IMR-90 (cell line): ENCODE measurements at regions not wholly inside any gene's neighbourhood (a gene's known extent, or its start where the extent isn't known, plus 50 kb on each side); places are given as distances from the start of the nearest gene placed in this dataset.

Experiments
- ATAC-seq: fragments of 200-7000 bp; cut with Tn5 transposase; 2 replicates; pipeline ENCODE4 v1.9.1; 2020; ENCODE audit warnings: low read depth, mild to moderate bottlenecking, moderate library complexity
- BruUV-seq: library from RNA; stranded (reverse); fragments of 400-500 nt; replicated peaks from 2 replicates; lab custom pipeline; 2021; lab: Mats Ljungman, UMichigan
- CTCF ChIA-PET: fragments of 300-600 bp; formaldehyde crosslinking; extraction: SDS; loops from one replicate; lab custom pipeline; 2021; ENCODE audit warnings: antibody characterized with exemption; lab: Yijun Ruan, JAX
- POLR2A ChIA-PET: fragments of 300-600 bp; sonication (Branson Sonifier 250); formaldehyde crosslinking; loops from one replicate; lab custom pipeline; 2022; ENCODE audit warnings: antibody characterized with exemption; ENCODE audit not compliant: unreplicated experiment; lab: Charles Lee
- DNase-seq: peaks from one replicate; pipeline ENCODE4 v3.0.0; 2013
- H2AFZ ChIP-seq: replicated peaks from 2 replicates; pipeline ENCODE3; 2013; ENCODE audit warnings: low read length, mild to moderate bottlenecking; ENCODE audit not compliant: poor library complexity
- H2AK5ac ChIP-seq: 2 replicates; pipeline ENCODE4 v1.6.1; 2013; ENCODE audit warnings: low read depth, low read length, inconsistent platforms
- H2AK9ac ChIP-seq: replicated peaks from 2 replicates; pipeline ENCODE3; 2013; ENCODE audit warnings: mild to moderate bottlenecking, low read depth, low read length, moderate library complexity; ENCODE audit not compliant: poor library complexity
- H2BK120ac ChIP-seq: 2 replicates; pipeline ENCODE4 v1.6.1; 2013; ENCODE audit warnings: low read depth, low read length, inconsistent platforms
- H2BK15ac ChIP-seq: 3 replicates; pipeline ENCODE4 v1.6.1; 2013; ENCODE audit warnings: low read depth, low read length, inconsistent platforms
- H2BK20ac ChIP-seq: 2 replicates; pipeline ENCODE4 v1.6.1; 2013; ENCODE audit warnings: low read depth, mild to moderate bottlenecking, inconsistent platforms, low read length, moderate library complexity
- H2BK5ac ChIP-seq: 2 replicates; pipeline ENCODE4 v1.6.1; 2013; ENCODE audit warnings: mild to moderate bottlenecking, low read depth, low read length, inconsistent platforms; ENCODE audit not compliant: poor library complexity, severe bottlenecking
- H3K14ac ChIP-seq: replicated peaks from 2 replicates; pipeline ENCODE4 v1.6.1; 2013; ENCODE audit warnings: low read depth, low read length, inconsistent platforms
- H3K18ac ChIP-seq: 2 replicates; pipeline ENCODE4 v1.6.1; 2013; ENCODE audit warnings: low read depth, low read length, control low read depth
- H3K23ac ChIP-seq: 2 replicates; pipeline ENCODE4 v1.6.1; 2013; ENCODE audit warnings: low read depth, low read length, inconsistent platforms
- H3K27ac ChIP-seq: 2 replicates; pipeline ENCODE4 v1.5.1; 2013; ENCODE audit warnings: mild to moderate bottlenecking, control low read depth, low read length; ENCODE audit not compliant: insufficient read depth
- H3K27me3 ChIP-seq: 2 replicates; pipeline ENCODE4 v1.6.1; 2013; ENCODE audit warnings: low read length; ENCODE audit not compliant: control insufficient read depth, insufficient read depth
- H3K36me3 ChIP-seq: 2 replicates; pipeline ENCODE4 v1.6.1; 2013; ENCODE audit warnings: low read length, mixed read lengths; ENCODE audit not compliant: control insufficient read depth, insufficient read depth
- H3K4ac ChIP-seq: 2 replicates; pipeline ENCODE4 v1.6.1; 2013; ENCODE audit warnings: low read depth, low read length, inconsistent platforms
- H3K4me1 ChIP-seq: 2 replicates; pipeline ENCODE4 v1.6.1; 2013; ENCODE audit warnings: low read length, mixed read lengths; ENCODE audit not compliant: control insufficient read depth, insufficient read depth
- H3K4me2 ChIP-seq: 2 replicates; pipeline ENCODE4 v1.6.1; 2013; ENCODE audit warnings: low read depth, mild to moderate bottlenecking, control low read depth, low read length, moderate library complexity
- H3K4me3 ChIP-seq: 2 replicates; pipeline ENCODE4 v1.5.1; 2013; ENCODE audit warnings: low read depth, mild to moderate bottlenecking, control low read depth, low read length, moderate library complexity; ENCODE audit not compliant: insufficient read depth
- H3K56ac ChIP-seq: 2 replicates; pipeline ENCODE4 v1.6.1; 2013; ENCODE audit warnings: low read length, inconsistent platforms; ENCODE audit not compliant: insufficient read depth; ENCODE audit errors: extremely low read depth
- H3K79me1 ChIP-seq, 2 experiments: 2 replicates each; pipeline ENCODE4 v1.6.1; 2013; ENCODE audit warnings: low read length in 2 of 2, inconsistent platforms in 1 of 2, low read depth in 1 of 2
- H3K9ac ChIP-seq: 2 replicates; pipeline ENCODE4 v1.6.1; 2013; ENCODE audit warnings: low read depth, low read length, control low read depth
- H3K9me1 ChIP-seq: 2 replicates; pipeline ENCODE4 v1.6.1; 2013; ENCODE audit warnings: low read length, inconsistent platforms; ENCODE audit not compliant: insufficient read depth
- H3K9me3 ChIP-seq: 2 replicates; pipeline ENCODE4 v1.6.1; 2013; ENCODE audit warnings: low read length; ENCODE audit not compliant: control insufficient read depth, insufficient read depth
- H4K20me1 ChIP-seq: 2 replicates; pipeline ENCODE4 v1.6.1; 2013; ENCODE audit warnings: low read length, inconsistent platforms; ENCODE audit not compliant: insufficient read depth
- H4K5ac ChIP-seq: 2 replicates; pipeline ENCODE4 v1.6.1; 2013; ENCODE audit warnings: mild to moderate bottlenecking, low read depth, low read length, control low read depth
- H4K8ac ChIP-seq, 2 experiments: 2 replicates each; pipeline ENCODE4 v1.6.1; 2013; ENCODE audit warnings: low read depth in 2 of 2, low read length in 2 of 2, control low read depth in 1 of 2, inconsistent platforms in 1 of 2
- H4K91ac ChIP-seq: 2 replicates; pipeline ENCODE4 v1.6.1; 2013; ENCODE audit warnings: low read depth, low read length, inconsistent platforms; ENCODE audit not compliant: insufficient read depth
- BHLHE40 ChIP-seq: fragments of 150-350 bp; IDR thresholded peaks from 2 replicates; pipeline ENCODE4 v1.6.1; 2016; ENCODE audit warnings: mild to moderate bottlenecking, low read depth, low read length
- CEBPB ChIP-seq: IDR thresholded peaks from 2 replicates; pipeline ENCODE4 v1.6.1; 2012; ENCODE audit warnings: low read depth, low read length, improper control_type of control experiment
- CHD1 ChIP-seq: IDR thresholded peaks from 2 replicates; pipeline ENCODE4 v1.6.1; 2012; ENCODE audit warnings: low read depth, low read length, improper control_type of control experiment
- FOS ChIP-seq: fragments of 150-350 bp; IDR thresholded peaks from 2 replicates; pipeline ENCODE4 v1.6.1; 2016; ENCODE audit warnings: low read depth, low read length
- MAFK ChIP-seq: IDR thresholded peaks from 2 replicates; pipeline ENCODE4 v1.6.1; 2012; ENCODE audit warnings: low read depth, low read length, improper control_type of control experiment
- MAZ ChIP-seq: IDR thresholded peaks from 2 replicates; pipeline ENCODE4 v1.6.1; 2012; ENCODE audit warnings: low read depth, mild to moderate bottlenecking, low read length, improper control_type of control experiment, moderate library complexity, borderline replicate concordance
- MXI1 ChIP-seq: IDR thresholded peaks from 2 replicates; pipeline ENCODE4 v1.6.1; 2012; ENCODE audit warnings: low read depth, mild to moderate bottlenecking, low read length, moderate library complexity, borderline replicate concordance
- NFE2L2 ChIP-seq: fragments of 150-350 bp; IDR thresholded peaks from 2 replicates; pipeline ENCODE4 v1.6.1; 2016; ENCODE audit warnings: low read depth, mild to moderate bottlenecking, low read length
- POLR2A ChIP-seq: IDR thresholded peaks from 2 replicates; pipeline ENCODE4 v1.6.1; 2012; ENCODE audit warnings: mild to moderate bottlenecking, low read depth, low read length
- RAD21 ChIP-seq: IDR thresholded peaks from 2 replicates; pipeline ENCODE4 v1.6.1; 2012; ENCODE audit warnings: low read length, improper control_type of control experiment
- RCOR1 ChIP-seq: IDR thresholded peaks from 2 replicates; pipeline ENCODE4 v1.6.1; 2012; ENCODE audit warnings: mild to moderate bottlenecking, low read length, improper control_type of control experiment; ENCODE audit not compliant: insufficient replicate concordance
- RFX5 ChIP-seq: IDR thresholded peaks from 2 replicates; pipeline ENCODE4 v1.8.0; 2012; ENCODE audit warnings: low read depth, mild to moderate bottlenecking, low read length, moderate library complexity
- SMC3 ChIP-seq: fragments of 150-350 bp; IDR thresholded peaks from 2 replicates; pipeline ENCODE4 v1.6.1; 2016; ENCODE audit warnings: low read depth, mild to moderate bottlenecking, antibody characterized with exemption, low read length, moderate library complexity
- WGBS, 2 experiments: methylation state at CpG; one replicate each; pipeline versions ENCODE4 v1.1.5 to v1.1.7; 2013; ENCODE audit warnings: missing lambda C conversion rate in 2 of 2; ENCODE audit not compliant: insufficient read length in 1 of 2; ENCODE audit errors: extremely low coverage in 2 of 2; 5-methylcytosine and 5-hydroxymethylcytosine counted together
- dilution Hi-C: fragments of 300-500 bp; cut with HindIII; formaldehyde crosslinking; loops from one replicate; pipeline ENCODE4 v1.14.3; 2018; ENCODE audit warnings: low sequenced_read_pairs; ENCODE audit not compliant: unreplicated experiment
- in situ Hi-C: fragments of 300-500 bp; cut with MboI; formaldehyde crosslinking; loops from 3 replicates; pipeline ENCODE4 v1.14.3; 2019; ENCODE audit warnings: low sequenced_read_pairs, inconsistent platforms, mixed read lengths
- intact Hi-C: fragments of 100-400 bp; cut with micrococcal nuclease; formaldehyde crosslinking; loops from 2 replicates; pipeline ENCODE4 v1.10.0; 2022
- TF ChIP-seq, protein P1 (sequence below): fragments of 150-350 bp; IDR thresholded peaks from 2 replicates; pipeline ENCODE4 v1.6.1; 2017; ENCODE audit warnings: mild to moderate bottlenecking, antibody characterized with exemption, low read length, low read depth
- TF ChIP-seq, protein P2 (sequence below): fragments of 150-350 bp; IDR thresholded peaks from 2 replicates; pipeline ENCODE4 v1.6.1; 2016; ENCODE audit warnings: low read depth, mild to moderate bottlenecking, low read length, moderate library complexity, borderline replicate concordance
- TF ChIP-seq, protein P3 (sequence below): conservative IDR thresholded peaks from 2 replicates; pipeline ENCODE4 v1.5.1; 2012; ENCODE audit warnings: mild to moderate bottlenecking, low read depth, low read length, improper control_type of control experiment

DNA sequence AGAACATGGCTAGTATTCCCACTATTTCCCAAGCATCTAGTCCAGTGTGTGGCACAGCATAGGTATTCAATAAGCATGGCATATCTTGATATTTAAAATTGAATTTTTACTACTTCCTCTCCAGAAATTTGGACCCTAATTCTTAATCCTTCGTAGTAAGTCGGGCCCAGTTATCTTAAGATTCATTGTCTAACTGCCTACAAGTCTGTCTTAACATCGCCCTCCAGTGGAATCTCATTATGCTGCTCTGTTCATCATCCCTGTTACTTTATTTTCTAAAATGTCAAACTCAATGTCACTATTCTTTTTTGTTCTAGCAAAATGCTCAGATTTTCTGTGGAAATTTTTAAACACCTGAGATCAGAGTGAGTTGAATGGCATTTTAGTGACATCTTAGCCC, 606.2 kb downstream of the KLHL13 start:
- in situ Hi-C loops (no loop called here), dilution Hi-C loops (no loop called here), intact Hi-C loops (no loop called here)
- Histone ChIP-seq H2AFZ (no peak overlapping the region), H2BK120ac (no peak overlapping the region), H3K56ac (no peak overlapping the region), H3K23ac (no peak overlapping the region), H2AK5ac (no peak overlapping the region), H3K27ac (no peak overlapping the region), H4K20me1 (no peaks in the 10 kb centered on the region), H3K36me3 (no peaks in the 10 kb centered on the region), H3K18ac (no peak overlapping the region), H3K9me1 (no peaks in the 10 kb centered on the region), H3K9me3 (no peaks in the 10 kb centered on the region), H3K27me3 (no peaks in the 10 kb centered on the region), H2BK5ac (no peak overlapping the region), H4K8ac (no peak overlapping the region), H4K91ac (no peak overlapping the region), H3K14ac (no peak overlapping the region), H2AK9ac (no peak overlapping the region), H3K9ac (no peak overlapping the region), H3K4me3 (no peak overlapping the region), H3K4me2 (no peak overlapping the region), H3K79me1 (no peaks in the 10 kb centered on the region), H2BK20ac (no peak overlapping the region), H3K4me1 (no peaks in the 10 kb centered on the region), H4K5ac (no peak overlapping the region), H2BK15ac (no peak overlapping the region), H3K4ac (no peak overlapping the region)
- POLR2A ChIA-PET, result no interaction called here
- CTCF ChIA-PET, result no interaction called here
- no TSS peak for BruUV-seq
- DNase-seq (no peak), ATAC-seq (no peak)
- no CpG with 5 or more reads among the region's 3 CpGs for WGBS, 2 experiments
- TF ChIP-seq NFE2L2 (no peak), SMC3 (no peak), POLR2A (no peak), CEBPB (no peak), MAFK (no peak), RCOR1 (no peak), MAZ (no peak), BHLHE40 (no peak), RAD21 (no peak), FOS (no peak), CHD1 (no peak), MXI1 (no peak), RFX5 (no peak)
- TF ChIP-seq, protein P1, sequence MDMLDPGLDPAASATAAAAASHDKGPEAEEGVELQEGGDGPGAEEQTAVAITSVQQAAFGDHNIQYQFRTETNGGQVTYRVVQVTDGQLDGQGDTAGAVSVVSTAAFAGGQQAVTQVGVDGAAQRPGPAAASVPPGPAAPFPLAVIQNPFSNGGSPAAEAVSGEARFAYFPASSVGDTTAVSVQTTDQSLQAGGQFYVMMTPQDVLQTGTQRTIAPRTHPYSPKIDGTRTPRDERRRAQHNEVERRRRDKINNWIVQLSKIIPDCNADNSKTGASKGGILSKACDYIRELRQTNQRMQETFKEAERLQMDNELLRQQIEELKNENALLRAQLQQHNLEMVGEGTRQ, result no peak
- TF ChIP-seq, protein P2, sequence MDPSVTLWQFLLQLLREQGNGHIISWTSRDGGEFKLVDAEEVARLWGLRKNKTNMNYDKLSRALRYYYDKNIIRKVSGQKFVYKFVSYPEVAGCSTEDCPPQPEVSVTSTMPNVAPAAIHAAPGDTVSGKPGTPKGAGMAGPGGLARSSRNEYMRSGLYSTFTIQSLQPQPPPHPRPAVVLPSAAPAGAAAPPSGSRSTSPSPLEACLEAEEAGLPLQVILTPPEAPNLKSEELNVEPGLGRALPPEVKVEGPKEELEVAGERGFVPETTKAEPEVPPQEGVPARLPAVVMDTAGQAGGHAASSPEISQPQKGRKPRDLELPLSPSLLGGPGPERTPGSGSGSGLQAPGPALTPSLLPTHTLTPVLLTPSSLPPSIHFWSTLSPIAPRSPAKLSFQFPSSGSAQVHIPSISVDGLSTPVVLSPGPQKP, result no peak
- TF ChIP-seq, protein P3, sequence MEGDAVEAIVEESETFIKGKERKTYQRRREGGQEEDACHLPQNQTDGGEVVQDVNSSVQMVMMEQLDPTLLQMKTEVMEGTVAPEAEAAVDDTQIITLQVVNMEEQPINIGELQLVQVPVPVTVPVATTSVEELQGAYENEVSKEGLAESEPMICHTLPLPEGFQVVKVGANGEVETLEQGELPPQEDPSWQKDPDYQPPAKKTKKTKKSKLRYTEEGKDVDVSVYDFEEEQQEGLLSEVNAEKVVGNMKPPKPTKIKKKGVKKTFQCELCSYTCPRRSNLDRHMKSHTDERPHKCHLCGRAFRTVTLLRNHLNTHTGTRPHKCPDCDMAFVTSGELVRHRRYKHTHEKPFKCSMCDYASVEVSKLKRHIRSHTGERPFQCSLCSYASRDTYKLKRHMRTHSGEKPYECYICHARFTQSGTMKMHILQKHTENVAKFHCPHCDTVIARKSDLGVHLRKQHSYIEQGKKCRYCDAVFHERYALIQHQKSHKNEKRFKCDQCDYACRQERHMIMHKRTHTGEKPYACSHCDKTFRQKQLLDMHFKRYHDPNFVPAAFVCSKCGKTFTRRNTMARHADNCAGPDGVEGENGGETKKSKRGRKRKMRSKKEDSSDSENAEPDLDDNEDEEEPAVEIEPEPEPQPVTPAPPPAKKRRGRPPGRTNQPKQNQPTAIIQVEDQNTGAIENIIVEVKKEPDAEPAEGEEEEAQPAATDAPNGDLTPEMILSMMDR, result no peak
